ENCODE measurements at regions not wholly inside any gene's neighbourhood (a gene's known extent, or its start where the extent isn't known, plus 50 kb on each side); places are given as distances from the start of the nearest gene placed in this dataset.

- Histone ChIP-seq H4K8ac (ENCODE audit: low read length) (no peak overlapping the region), H4K91ac (ENCODE audit: low read length) (no peak overlapping the region), H2BK120ac (ENCODE audit: low read depth, low read length) (no peak overlapping the region), H3K36me3 (ENCODE audit: control insufficient read depth in 1 of 2, insufficient read depth in 2 of 2, low read depth in 1 of 2, low read length in 2 of 2) (peaks cover 0 to 21% of the 10 kb centered on the region in 2 experiments), H2AK5ac (ENCODE audit: low read length, severe bottlenecking) (no peak overlapping the region), H3K4me1 (ENCODE audit: control insufficient read depth, insufficient read depth, low read depth, low read length) (no peaks in the 10 kb centered on the region), H3K23ac (ENCODE audit: low read length in 2 of 2) (no peak overlapping the region), H2BK5ac (ENCODE audit: low read depth, low read length, poor library complexity, severe bottlenecking) (no peak overlapping the region), H3K9me3 (ENCODE audit: control insufficient read depth, low read length) (no peaks in the 10 kb centered on the region), H3K4ac (ENCODE audit: low read depth in 1 of 2, low read length in 2 of 2) (no peak overlapping the region), H2BK12ac (ENCODE audit: low read length in 2 of 2) (no peak overlapping the region), H3K9ac (ENCODE audit: low read length) (no peak overlapping the region), H2AFZ (ENCODE audit: low read depth, low read length) (no peak overlapping the region), H3K27ac (ENCODE audit: low read length, poor library complexity, severe bottlenecking) (no peak overlapping the region), H3K79me1 (replicated peaks; ENCODE audit: low read length, poor library complexity, severe bottlenecking) (no peaks in the 10 kb centered on the region), H3K4me2 (ENCODE audit: low read length, poor library complexity, severe bottlenecking) (no peak overlapping the region), H3K14ac (ENCODE audit: low read length in 2 of 2) (no peak overlapping the region), H2BK15ac (ENCODE audit: low read depth, poor library complexity, severe bottlenecking) (no peak overlapping the region), H3K27me3 (ENCODE audit: control insufficient read depth in 1 of 2, insufficient read depth in 1 of 2, low read length in 2 of 2) (peaks cover 0 to 9% of the 10 kb centered on the region in 2 experiments), H3K18ac (ENCODE audit: low read depth in 1 of 2, low read length in 2 of 2) (no peak overlapping the region), H3K4me3 (ENCODE audit: insufficient read depth in 1 of 2, low read depth in 1 of 2, low read length in 2 of 2) (no peak overlapping the region)
- no peak for DNase-seq
- 82% methylated on average over 2 of the region's 2 CpGs for WGBS
Observed at GRCh38 chr6:1551249-1551648, 58.5 kb upstream of the FOXC1 start.

GRCh38 chr6:1552296-1552761, 57.4 kb upstream of the FOXC1 start:
- no peak overlapping the region for H3K4me3 ChIP-seq (ENCODE audit: insufficient read depth in 1 of 2, low read depth in 1 of 2, low read length in 2 of 2)
- H3K4me1 ChIP-seq (ENCODE audit: control insufficient read depth, insufficient read depth, low read depth, low read length) = no peaks in the 10 kb centered on the region
- peaks cover 0 to 9% of the 10 kb centered on the region in 2 experiments for H3K27me3 ChIP-seq (ENCODE audit: control insufficient read depth in 1 of 2, insufficient read depth in 1 of 2, low read length in 2 of 2)
- H3K79me1 ChIP-seq (replicated peaks; ENCODE audit: low read length, poor library complexity, severe bottlenecking) = no peaks in the 10 kb centered on the region
- no peak overlapping the region for H2BK120ac ChIP-seq (ENCODE audit: low read depth, low read length)
- H2BK15ac ChIP-seq (ENCODE audit: low read depth, poor library complexity, severe bottlenecking) = no peak overlapping the region
- H3K4me2 ChIP-seq (ENCODE audit: low read length, poor library complexity, severe bottlenecking) = no peak overlapping the region
- no peak overlapping the region for H2AFZ ChIP-seq (ENCODE audit: low read depth, low read length)
- no peak overlapping the region for H3K9ac ChIP-seq (ENCODE audit: low read length)
- H4K8ac ChIP-seq (ENCODE audit: low read length) = no peak overlapping the region
- H3K36me3 ChIP-seq (ENCODE audit: control insufficient read depth in 1 of 2, insufficient read depth in 2 of 2, low read depth in 1 of 2, low read length in 2 of 2) = peaks cover 0 to 15% of the 10 kb centered on the region in 2 experiments
- H3K14ac ChIP-seq (ENCODE audit: low read length in 2 of 2) = no peak overlapping the region
- H3K9me3 ChIP-seq (ENCODE audit: control insufficient read depth, low read length) = no peaks in the 10 kb centered on the region
- DNase-seq = no peak
- no peak overlapping the region for H2BK5ac ChIP-seq (ENCODE audit: low read depth, low read length, poor library complexity, severe bottlenecking)
- no peak overlapping the region for H2BK12ac ChIP-seq (ENCODE audit: low read length in 2 of 2)
- H3K27ac ChIP-seq (ENCODE audit: low read length, poor library complexity, severe bottlenecking) = no peak overlapping the region
- H3K4ac ChIP-seq (ENCODE audit: low read depth in 1 of 2, low read length in 2 of 2) = no peak overlapping the region
- no peak overlapping the region for H3K18ac ChIP-seq (ENCODE audit: low read depth in 1 of 2, low read length in 2 of 2)
- WGBS = 51% methylated on average over 4 of the region's 4 CpGs
- no peak overlapping the region for H4K91ac ChIP-seq (ENCODE audit: low read length)
- H3K23ac ChIP-seq (ENCODE audit: low read length in 2 of 2) = no peak overlapping the region
- no peak overlapping the region for H2AK5ac ChIP-seq (ENCODE audit: low read length, severe bottlenecking)

- no peaks in the 10 kb centered on the region for H3K79me1 ChIP-seq (replicated peaks; ENCODE audit: low read length, poor library complexity, severe bottlenecking)
- DNase-seq = no peak
- no peak overlapping the region for H3K4me2 ChIP-seq (ENCODE audit: low read length, poor library complexity, severe bottlenecking)
- no peak overlapping the region for H2BK5ac ChIP-seq (ENCODE audit: low read depth, low read length, poor library complexity, severe bottlenecking)
- H3K36me3 ChIP-seq (ENCODE audit: control insufficient read depth in 1 of 2, insufficient read depth in 2 of 2, low read depth in 1 of 2, low read length in 2 of 2) = peaks cover 0 to 2% of the 10 kb centered on the region in 2 experiments
- no peak overlapping the region for H3K27ac ChIP-seq (ENCODE audit: low read length, poor library complexity, severe bottlenecking)
- no peak overlapping the region for H2AK5ac ChIP-seq (ENCODE audit: low read length, severe bottlenecking)
- peak overlapping the region; percentile 94 for H3K9ac ChIP-seq (ENCODE audit: low read length)
- H4K91ac ChIP-seq (ENCODE audit: low read length) = no peak overlapping the region
- H3K18ac ChIP-seq (ENCODE audit: low read depth in 1 of 2, low read length in 2 of 2) = no peak overlapping the region
- no peak overlapping the region for H3K14ac ChIP-seq (ENCODE audit: low read length in 2 of 2)
- H2BK12ac ChIP-seq (ENCODE audit: low read length in 2 of 2) = no peak overlapping the region
- H3K23ac ChIP-seq (ENCODE audit: low read length in 2 of 2) = no peak overlapping the region
- no peak overlapping the region for H3K4ac ChIP-seq (ENCODE audit: low read depth in 1 of 2, low read length in 2 of 2)
- 82% methylated on average over 7 of the region's 9 CpGs for WGBS
- H3K4me3 ChIP-seq (ENCODE audit: insufficient read depth in 1 of 2, low read depth in 1 of 2, low read length in 2 of 2) = peak overlapping the region in 1 of 2 experiments; percentile 92
- no peaks in the 10 kb centered on the region for H3K9me3 ChIP-seq (ENCODE audit: control insufficient read depth, low read length)
- no peak overlapping the region for H4K8ac ChIP-seq (ENCODE audit: low read length)
- H2BK120ac ChIP-seq (ENCODE audit: low read depth, low read length) = no peak overlapping the region
- no peaks in the 10 kb centered on the region for H3K4me1 ChIP-seq (ENCODE audit: control insufficient read depth, insufficient read depth, low read depth, low read length)
- no peak overlapping the region for H2AFZ ChIP-seq (ENCODE audit: low read depth, low read length)
- H2BK15ac ChIP-seq (ENCODE audit: low read depth, poor library complexity, severe bottlenecking) = peak overlapping the region; percentile 46
- H3K27me3 ChIP-seq (ENCODE audit: control insufficient read depth in 1 of 2, insufficient read depth in 1 of 2, low read length in 2 of 2) = peaks cover 0 to 9% of the 10 kb centered on the region in 2 experiments
Observed at GRCh38 chr6:1553562-1554083, 56.1 kb upstream of the FOXC1 start.

- Histone ChIP-seq H4K8ac (ENCODE audit: low read length) (no peak overlapping the region), H2BK12ac (ENCODE audit: low read length in 2 of 2) (no peak overlapping the region), H3K4me1 (ENCODE audit: control insufficient read depth, insufficient read depth, low read depth, low read length) (no peaks in the 10 kb centered on the region), H2AK5ac (ENCODE audit: low read length, severe bottlenecking) (no peak overlapping the region), H3K14ac (ENCODE audit: low read length in 2 of 2) (no peak overlapping the region), H3K27ac (ENCODE audit: low read length, poor library complexity, severe bottlenecking) (no peak overlapping the region), H3K27me3 (ENCODE audit: control insufficient read depth in 1 of 2, insufficient read depth in 1 of 2, low read length in 2 of 2) (peaks cover 0 to 9% of the 10 kb centered on the region in 2 experiments), H3K9me3 (ENCODE audit: control insufficient read depth, low read length) (no peaks in the 10 kb centered on the region), H2BK15ac (ENCODE audit: low read depth, poor library complexity, severe bottlenecking) (no peak overlapping the region), H3K36me3 (ENCODE audit: control insufficient read depth in 1 of 2, insufficient read depth in 2 of 2, low read depth in 1 of 2, low read length in 2 of 2) (no peaks in the 10 kb centered on the region), H2BK5ac (ENCODE audit: low read depth, low read length, poor library complexity, severe bottlenecking) (no peak overlapping the region), H4K91ac (ENCODE audit: low read length) (no peak overlapping the region), H3K4me3 (ENCODE audit: insufficient read depth in 1 of 2, low read depth in 1 of 2, low read length in 2 of 2) (peak overlapping the region in 1 of 2 experiments; percentile 92), H2AFZ (ENCODE audit: low read depth, low read length) (no peak overlapping the region), H3K79me1 (replicated peaks; ENCODE audit: low read length, poor library complexity, severe bottlenecking) (no peaks in the 10 kb centered on the region), H3K23ac (ENCODE audit: low read length in 2 of 2) (no peak overlapping the region), H3K18ac (ENCODE audit: low read depth in 1 of 2, low read length in 2 of 2) (no peak overlapping the region), H2BK120ac (ENCODE audit: low read depth, low read length) (no peak overlapping the region), H3K4ac (ENCODE audit: low read depth in 1 of 2, low read length in 2 of 2) (no peak overlapping the region), H3K4me2 (ENCODE audit: low read length, poor library complexity, severe bottlenecking) (no peak overlapping the region), H3K9ac (ENCODE audit: low read length) (peak overlapping the region; percentile 94)
- 88% methylated on average over 8 of the region's 8 CpGs for WGBS
- DNase-seq = no peak
Observed at GRCh38 chr6:1554141-1554475, 55.6 kb upstream of the FOXC1 start.

All from mesenchymal stem cell (in vitro differentiated cells and primary cell).